Activated T-cell treated with anti-CD3 and anti-CD28 coated beads, Interleukin-2, amount 50 U/mL, for 72 hours (primary cell): ENCODE measurements at regions not wholly inside any gene's neighbourhood (a gene's known extent, or its start where the extent isn't known, plus 50 kb on each side); places are given as distances from the start of the nearest gene placed in this dataset.
"Not testable (repeated sequence)": the region's sequence is repeated elsewhere in the genome, so short reads cannot be mapped to it uniquely, and the experiment has no call there.

ENCODE experiments used
- ATAC-seq, 2 donors: fragments of 150-1000 bp; cut with Tn5 transposase; replicated peaks in 1 of 2; 2 replicates each; pipeline ENCODE4 v1.10.0; 2021; ENCODE audit warnings: moderate library complexity in 2 of 2, mild to moderate bottlenecking in 1 of 2
- DNase-seq, 2 donors: peaks; one replicate each; pipeline ENCODE4 v3.0.0; 2021 to 2022; ENCODE audit warnings: mixed read lengths in 1 of 2
- H3K27ac Mint-ChIP-seq: one replicate; pipeline ENCODE4 v1.8.0; 2022; ENCODE audit warnings: mild to moderate bottlenecking, moderate library complexity, mixed read lengths
- H3K27me3 Mint-ChIP-seq: one replicate; pipeline ENCODE4 v1.8.0; 2022; ENCODE audit warnings: low read depth, mixed read lengths
- H3K36me3 Mint-ChIP-seq, 2 donors: one replicate each; pipeline ENCODE4 v1.8.0; 2022; ENCODE audit warnings: mixed read lengths in 2 of 2, mild to moderate bottlenecking in 1 of 2; ENCODE audit not compliant: insufficient read depth in 2 of 2
- H3K4me1 Mint-ChIP-seq: one replicate; pipeline ENCODE4 v1.8.0; 2022; ENCODE audit warnings: low read depth, mixed read lengths
- H3K4me3 Mint-ChIP-seq, 2 donors: one replicate each; pipeline ENCODE4 v1.8.0; 2022; ENCODE audit warnings: mild to moderate bottlenecking in 2 of 2, mixed read lengths in 2 of 2, moderate library complexity in 2 of 2
- H3K9me3 Mint-ChIP-seq, 2 donors: one replicate each; pipeline ENCODE4 v1.8.0; 2022; ENCODE audit warnings: mixed read lengths in 2 of 2

- ATAC-seq, result no peak
- Mint-ChIP-seq H3K27me3 (no peaks in the 10 kb centered on the region), H3K27ac (no peak overlapping the region), H3K9me3 (peaks cover 5 to 8% of the 10 kb centered on the region in 2 donors), H3K4me1 (no peaks in the 10 kb centered on the region), H3K4me3 (no peak overlapping the region), H3K36me3 (no peaks in the 10 kb centered on the region)
- no peak for DNase-seq
Observed at GRCh38 chr17:54518706-54519105, 381.9 kb upstream of the TOM1L1 start.

- no peak for DNase-seq
- no peak for ATAC-seq
- no peaks in the 10 kb centered on the region for H3K4me1 Mint-ChIP-seq
Observed at GRCh38 chr17:54521137-54521536, 379.5 kb upstream of the TOM1L1 start.

GRCh38 chr17:54524501-54524900, 376.2 kb upstream of the TOM1L1 start:
- Mint-ChIP-seq H3K27ac (no peak overlapping the region), H3K36me3 (no peaks in the 10 kb centered on the region), H3K27me3 (no peaks in the 10 kb centered on the region), H3K9me3 (peaks cover under 1 to 2% of the 10 kb centered on the region in 2 donors), H3K4me3 (no peak overlapping the region), H3K4me1 (no peaks in the 10 kb centered on the region)
- DNase-seq (no peak), ATAC-seq (no peak)

More at GRCh38 chr17:54521137-54521536, 379.5 kb upstream of the TOM1L1 start:
- H3K36me3 Mint-ChIP-seq, result no peaks in the 10 kb centered on the region
- peaks cover 3 to 6% of the 10 kb centered on the region in 2 donors for H3K9me3 Mint-ChIP-seq
- H3K27me3 Mint-ChIP-seq, result no peaks in the 10 kb centered on the region
- no peak overlapping the region for H3K27ac Mint-ChIP-seq
- no peak overlapping the region for H3K4me3 Mint-ChIP-seq

GRCh38 chr17:54527941-54528340, 372.7 kb upstream of the TOM1L1 start:
- no peak overlapping the region for H3K4me3 Mint-ChIP-seq
- H3K9me3 Mint-ChIP-seq, result peaks cover 0 to 2% of the 10 kb centered on the region in 2 donors
- no peaks in the 10 kb centered on the region for H3K27me3 Mint-ChIP-seq
- no peak for ATAC-seq
- no peaks in the 10 kb centered on the region for H3K36me3 Mint-ChIP-seq
- no peaks in the 10 kb centered on the region for H3K4me1 Mint-ChIP-seq
- H3K27ac Mint-ChIP-seq, result no peak overlapping the region
- no peak for DNase-seq

GRCh38 chr17:54530398-54530797, 370.3 kb upstream of the TOM1L1 start:
- H3K4me1 Mint-ChIP-seq, result no peaks in the 10 kb centered on the region
- ATAC-seq (no peak), DNase-seq (no peak)
- H3K36me3 Mint-ChIP-seq, result no peaks in the 10 kb centered on the region
- peaks cover 0 to 2% of the 10 kb centered on the region in 2 donors for H3K9me3 Mint-ChIP-seq
- H3K4me3 Mint-ChIP-seq, result no peak overlapping the region
- no peak overlapping the region for H3K27ac Mint-ChIP-seq
- H3K27me3 Mint-ChIP-seq, result no peaks in the 10 kb centered on the region

- ATAC-seq (no peak), DNase-seq (no peak)
- Mint-ChIP-seq H3K27me3 (no peaks in the 10 kb centered on the region), H3K9me3 (peaks cover 0 to 8% of the 10 kb centered on the region in 2 donors), H3K4me1 (no peaks in the 10 kb centered on the region), H3K36me3 (no peaks in the 10 kb centered on the region), H3K27ac (no peak overlapping the region), H3K4me3 (no peak overlapping the region)
Observed at GRCh38 chr17:54536306-54536705, 364.3 kb upstream of the TOM1L1 start.

GRCh38 chr17:54537656-54538055, 363.0 kb upstream of the TOM1L1 start:
- Mint-ChIP-seq H3K36me3 (no peaks in the 10 kb centered on the region), H3K9me3 (peaks cover 0 to 11% of the 10 kb centered on the region in 2 donors), H3K4me3 (no peak overlapping the region), H3K27ac (no peak overlapping the region), H3K27me3 (no peaks in the 10 kb centered on the region), H3K4me1 (no peaks in the 10 kb centered on the region)
- no peak for ATAC-seq
- DNase-seq, result no peak

- Mint-ChIP-seq H3K27ac (no peak overlapping the region), H3K36me3 (no peaks in the 10 kb centered on the region)
- ATAC-seq, result no peak
Observed at GRCh38 chr17:54544249-54544648, 356.4 kb upstream of the TOM1L1 start.

GRCh38 chr17:54559883-54560282, 340.8 kb upstream of the TOM1L1 start:
- DNase-seq, result no peak
- Mint-ChIP-seq H3K27ac (no peak overlapping the region), H3K4me3 (no peak overlapping the region), H3K9me3 (peaks cover 12 to 20% of the 10 kb centered on the region in 2 donors), H3K36me3 (peaks cover 0 to 4% of the 10 kb centered on the region in 2 donors), H3K4me1 (no peaks in the 10 kb centered on the region), H3K27me3 (no peaks in the 10 kb centered on the region)
- no peak for ATAC-seq

More at GRCh38 chr17:54544249-54544648, 356.4 kb upstream of the TOM1L1 start:
- no peak for DNase-seq
- no peak overlapping the region for H3K4me3 Mint-ChIP-seq
- no peaks in the 10 kb centered on the region for H3K4me1 Mint-ChIP-seq
- H3K9me3 Mint-ChIP-seq, result peaks cover 4% of the 10 kb centered on the region in 2 donors
- H3K27me3 Mint-ChIP-seq, result no peaks in the 10 kb centered on the region

GRCh38 chr17:54608634-54609155, 292.0 kb upstream of the TOM1L1 start:
- Mint-ChIP-seq H3K27me3 (no peaks in the 10 kb centered on the region), H3K27ac (no peak overlapping the region), H3K4me1 (no peaks in the 10 kb centered on the region), H3K9me3 (peaks cover 5 to 13% of the 10 kb centered on the region in 2 donors), H3K36me3 (peaks cover 0 to 7% of the 10 kb centered on the region in 2 donors), H3K4me3 (no peak overlapping the region)
- ATAC-seq (no peak), DNase-seq (no peak)

- Mint-ChIP-seq H3K9me3 (peaks cover 0 to 6% of the 10 kb centered on the region in 2 donors), H3K27ac (no peak overlapping the region), H3K36me3 (no peaks in the 10 kb centered on the region), H3K4me3 (no peak overlapping the region), H3K4me1 (no peaks in the 10 kb centered on the region), H3K27me3 (no peaks in the 10 kb centered on the region)
- no peak for ATAC-seq
- DNase-seq, result no peak
Observed at GRCh38 chr17:54620399-54620978, 280.2 kb upstream of the TOM1L1 start.

- no peak overlapping the region for H3K27ac Mint-ChIP-seq
Observed at GRCh38 chr17:54623746-54624145, 276.9 kb upstream of the TOM1L1 start.

GRCh38 chr17:54626146-54626703, 274.4 kb upstream of the TOM1L1 start:
- ATAC-seq, result no peak
- DNase-seq, result no peak
- Mint-ChIP-seq H3K4me1 (no peaks in the 10 kb centered on the region), H3K4me3 (no peak overlapping the region), H3K9me3 (peaks cover 1 to 3% of the 10 kb centered on the region in 2 donors), H3K27me3 (no peaks in the 10 kb centered on the region), H3K36me3 (no peaks in the 10 kb centered on the region), H3K27ac (no peak overlapping the region)

More at GRCh38 chr17:54623746-54624145, 276.9 kb upstream of the TOM1L1 start:
- no peaks in the 10 kb centered on the region for H3K27me3 Mint-ChIP-seq
- H3K9me3 Mint-ChIP-seq, result peaks cover 1 to 5% of the 10 kb centered on the region in 2 donors
- H3K4me3 Mint-ChIP-seq, result no peak overlapping the region
- H3K36me3 Mint-ChIP-seq, result no peaks in the 10 kb centered on the region
- no peaks in the 10 kb centered on the region for H3K4me1 Mint-ChIP-seq
- DNase-seq (no peak), ATAC-seq (no peak)

- H3K27me3 Mint-ChIP-seq, ATAC-seq, H3K4me1 Mint-ChIP-seq, H3K4me3 Mint-ChIP-seq, DNase-seq, H3K36me3 Mint-ChIP-seq, H3K27ac Mint-ChIP-seq: not testable (repeated sequence)
- peaks cover 12 to 15% of the 10 kb centered on the region in 2 donors for H3K9me3 Mint-ChIP-seq
Observed at GRCh38 chr17:54639426-54639825, 261.2 kb upstream of the TOM1L1 start.
